ENCODE measurements at regions not wholly inside any gene's neighbourhood (a gene's known extent, or its start where the extent isn't known, plus 50 kb on each side); places are given as distances from the start of the nearest gene placed in this dataset.

DNA sequence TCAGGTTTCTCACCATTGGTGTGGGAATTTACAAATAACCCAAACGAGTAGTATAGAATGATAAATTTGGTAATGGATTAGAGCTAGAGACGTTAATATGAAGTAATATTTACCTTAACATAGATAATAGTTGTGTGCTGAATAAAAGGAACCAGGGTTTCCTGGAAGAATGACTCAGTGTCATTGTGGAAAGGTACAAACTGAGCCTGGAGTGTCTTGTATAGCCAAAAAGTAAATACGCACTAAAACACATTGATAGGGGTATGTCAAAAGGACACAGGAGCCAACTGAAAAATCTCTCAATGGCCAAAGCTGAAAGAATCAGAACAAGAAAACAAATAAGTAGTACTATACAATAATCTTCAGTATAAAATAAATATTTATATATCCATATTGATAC, 363.5 kb downstream of the SLCO4C1 start:
- DNase-seq (ENCODE audit: low spot score): no peak

DNA sequence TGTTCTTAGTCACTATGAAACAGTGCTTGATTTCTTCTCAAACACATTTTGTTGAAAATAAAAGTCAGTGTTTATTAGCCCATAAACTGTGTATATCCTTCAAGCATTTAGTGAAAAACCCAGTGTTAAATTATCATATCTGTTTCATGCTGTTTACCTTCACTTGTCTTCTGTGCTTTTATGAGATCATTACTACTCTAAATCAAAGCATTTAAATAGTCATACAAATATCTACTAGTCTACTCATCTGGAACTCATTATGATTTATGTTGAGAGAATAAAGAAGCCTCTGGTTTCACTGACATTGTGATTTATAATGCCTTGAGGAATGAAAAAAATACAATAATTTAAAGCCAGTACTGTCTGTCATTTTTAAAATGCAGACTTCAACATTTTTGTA, 366.5 kb downstream of the SLCO4C1 start:
- no peak for DNase-seq (ENCODE audit: low spot score)

DNA sequence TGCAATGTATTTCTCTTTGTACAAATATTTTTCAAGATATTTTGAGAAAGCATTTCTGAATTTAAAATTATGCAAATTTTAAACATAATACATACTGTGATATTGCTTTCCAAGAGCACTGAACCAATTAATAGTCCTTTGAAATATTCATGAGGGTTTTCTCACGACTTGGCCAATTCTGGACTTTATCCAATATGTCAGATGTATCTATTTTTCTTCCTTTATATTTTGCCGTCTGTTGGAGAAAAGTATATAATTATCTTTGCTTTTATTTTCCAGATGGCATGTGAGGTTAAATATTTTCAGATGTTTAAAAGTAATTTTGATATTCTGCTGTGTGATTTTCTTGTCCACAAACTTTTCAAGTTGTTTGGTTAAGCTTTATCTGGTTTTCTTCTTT, 378.9 kb downstream of the SLCO4C1 start:
- no peak for DNase-seq (ENCODE audit: low spot score)

DNA sequence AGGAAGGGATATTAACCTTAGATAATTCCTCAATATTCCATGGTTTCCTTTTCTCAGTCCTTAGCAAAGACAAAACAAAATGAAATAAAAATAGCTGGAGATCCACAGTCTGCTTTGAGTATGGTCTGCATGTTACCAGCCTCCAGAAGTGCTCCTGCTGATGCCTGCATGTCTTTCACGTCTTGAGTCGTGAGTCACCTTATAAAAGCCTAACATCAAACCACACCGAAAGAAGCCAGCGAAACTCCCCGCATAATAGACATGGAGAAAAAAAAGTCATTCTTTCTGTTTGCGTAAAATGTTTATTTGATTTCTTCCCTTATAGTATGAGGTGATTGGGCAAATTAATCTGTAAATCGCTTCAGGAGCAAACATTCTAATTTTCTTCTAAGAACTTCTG, 380.5 kb downstream of the SLCO4C1 start:
- no peak for DNase-seq (ENCODE audit: low spot score)

DNA sequence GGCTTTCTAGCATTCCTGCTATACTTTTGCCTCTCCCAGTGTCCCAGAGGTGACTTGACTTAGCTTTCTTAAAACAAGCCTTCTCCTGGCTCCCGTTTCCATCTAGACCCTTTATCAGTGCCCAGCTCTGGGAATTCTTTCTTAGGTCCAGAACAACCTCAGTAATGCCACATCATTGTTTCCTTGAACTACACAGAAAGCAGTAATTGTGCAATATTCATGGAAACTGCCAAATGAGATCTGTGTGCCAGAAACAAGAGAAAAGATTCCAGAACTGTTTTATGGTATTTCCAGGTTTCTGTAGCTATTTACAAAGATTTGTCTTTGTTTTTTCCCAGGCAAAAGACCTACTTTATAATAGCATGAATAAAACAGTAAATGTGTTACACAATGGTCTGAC, 391.3 kb downstream of the SLCO4C1 start:
- DNase-seq (ENCODE audit: low spot score): no peak

DNA sequence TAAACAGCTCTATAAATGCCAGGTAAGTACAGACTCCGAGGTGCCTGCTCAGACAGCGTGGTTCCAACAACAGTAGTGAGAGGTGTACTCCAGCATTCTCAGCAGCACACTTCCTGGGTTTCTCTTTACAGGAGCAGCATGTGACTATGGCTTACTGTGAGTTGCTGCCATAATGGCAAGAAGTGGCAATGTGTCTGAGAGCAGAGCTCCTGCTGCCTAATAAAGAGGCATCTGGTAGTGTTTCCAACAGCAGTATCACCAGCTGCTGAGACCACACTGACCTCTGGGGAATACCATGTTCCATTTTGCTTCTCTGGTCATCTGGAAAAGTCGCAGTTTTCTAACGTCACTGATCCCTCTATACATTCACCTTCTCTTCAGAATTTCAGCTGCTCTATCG, 398.2 kb downstream of the SLCO4C1 start:
- DNase-seq (ENCODE audit: low spot score): no peak

DNA sequence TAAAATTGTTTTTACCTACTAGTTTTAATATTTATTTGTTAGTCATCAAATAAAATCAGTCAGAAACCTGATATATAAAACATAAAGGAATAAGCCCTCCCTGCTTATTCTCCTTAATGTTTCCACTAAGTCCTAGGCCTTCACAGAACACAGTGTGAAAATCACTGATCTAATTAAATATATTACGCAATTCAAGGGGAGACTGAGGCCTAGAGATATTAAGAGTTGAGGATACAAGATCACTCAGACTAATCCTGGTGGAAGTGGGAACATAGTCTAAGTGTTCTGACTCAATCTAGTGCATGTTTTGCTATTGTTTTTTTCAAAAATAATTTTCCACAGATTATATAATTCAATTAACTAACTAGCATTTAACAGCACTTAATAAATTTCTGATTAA, 401.1 kb downstream of the SLCO4C1 start:
- DNase-seq (ENCODE audit: low spot score): no peak

DNA sequence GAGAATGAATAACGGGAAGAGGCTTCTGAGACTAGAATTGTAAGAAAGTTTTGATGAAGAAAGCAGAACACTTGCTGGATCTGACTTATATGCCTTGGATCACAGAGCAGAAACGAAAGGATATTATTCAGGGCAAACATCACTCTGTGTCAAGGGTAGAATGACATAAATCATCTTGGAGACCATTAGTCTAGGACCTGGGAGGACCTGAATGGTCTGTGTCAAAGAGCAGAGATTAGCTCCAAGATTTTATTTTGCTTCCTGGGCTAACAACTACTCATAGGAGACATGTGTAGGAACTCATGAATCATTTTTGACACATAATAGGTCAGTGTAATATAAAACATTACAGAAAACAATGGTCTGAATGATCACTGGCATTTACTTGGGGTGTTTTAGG, 417.9 kb downstream of the SLCO4C1 start:
- DNase-seq (ENCODE audit: low spot score): no peak

DNA sequence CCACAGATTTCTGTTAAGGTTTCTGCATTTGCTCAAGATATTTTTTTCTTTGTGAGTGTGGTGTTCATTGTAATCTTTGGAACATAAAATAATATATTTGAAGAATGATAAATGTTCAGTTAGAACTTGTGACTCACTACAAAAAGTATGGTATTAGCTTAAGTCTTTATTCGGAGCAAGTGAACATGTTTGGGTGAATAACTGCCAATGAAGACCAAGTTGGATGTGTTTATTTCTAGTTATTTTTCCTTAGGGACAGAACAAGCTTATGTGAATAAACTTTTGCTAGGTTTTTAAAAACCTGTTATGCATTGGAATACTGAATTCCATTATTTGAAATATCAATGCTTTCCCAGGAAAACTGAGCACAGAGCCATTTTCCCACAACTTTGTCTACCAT, 418.6 kb downstream of the SLCO4C1 start:
- DNase-seq (ENCODE audit: low spot score): no peak

DNA sequence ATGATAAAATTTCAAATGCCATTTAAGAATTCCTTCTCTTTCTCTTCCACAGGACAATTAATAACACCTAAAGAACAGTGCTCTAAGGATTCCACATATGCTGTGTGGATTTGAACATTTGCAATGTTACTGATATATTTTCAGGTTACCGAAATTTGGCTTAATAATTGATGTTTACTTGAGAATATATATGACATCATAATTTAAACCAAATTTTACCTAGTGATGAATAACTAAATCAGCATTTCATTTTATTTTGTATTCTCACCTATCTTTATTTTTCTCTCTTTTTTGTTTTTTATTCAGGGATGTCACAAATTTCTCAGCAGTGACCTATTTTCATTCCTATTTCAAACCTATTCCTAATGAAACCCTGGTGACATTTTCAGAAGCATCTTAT, 429.6 kb downstream of the SLCO4C1 start:
- no peak for DNase-seq (ENCODE audit: low spot score)

DNA sequence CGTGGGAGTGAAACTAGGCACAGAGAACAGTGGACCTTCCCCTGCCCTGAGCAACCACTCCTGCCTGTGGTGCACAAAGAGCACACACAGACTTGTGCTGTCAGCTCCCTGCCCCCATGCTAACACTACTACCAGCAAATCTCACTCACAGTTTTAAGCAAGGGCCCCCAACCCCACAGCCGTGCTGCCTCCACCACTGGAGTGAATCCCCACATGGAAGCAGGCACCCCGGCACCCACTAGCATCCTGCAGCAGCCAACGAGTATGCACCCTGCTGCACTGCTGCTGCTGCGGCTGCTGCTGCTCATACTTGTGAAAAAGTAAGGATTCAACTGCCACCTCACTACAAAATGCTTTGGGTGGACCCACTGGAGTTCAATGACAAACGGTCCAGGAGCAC, 435.5 kb downstream of the SLCO4C1 start:
- DNase-seq (ENCODE audit: low spot score): no peak

DNA sequence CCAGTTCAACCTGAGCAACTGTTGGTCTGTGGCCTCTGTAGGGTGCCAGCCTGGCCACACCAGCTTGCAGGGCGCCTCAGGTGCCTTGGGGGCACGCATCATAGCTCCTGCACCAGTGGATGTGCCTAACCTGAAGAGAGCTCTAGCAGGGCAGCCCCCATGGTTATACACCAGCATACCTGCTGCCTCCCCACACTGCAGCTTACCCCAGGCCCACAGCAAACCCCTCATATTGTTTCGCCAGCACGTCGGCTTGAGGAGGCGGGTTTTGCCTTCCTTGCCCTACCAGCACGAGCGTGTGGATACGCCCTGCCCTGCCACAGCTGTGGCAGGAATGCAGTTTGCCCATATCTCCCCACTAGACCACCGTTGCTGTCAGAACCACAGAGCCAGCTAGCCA, 435.9 kb downstream of the SLCO4C1 start:
- DNase-seq (ENCODE audit: low spot score): no peak

DNA sequence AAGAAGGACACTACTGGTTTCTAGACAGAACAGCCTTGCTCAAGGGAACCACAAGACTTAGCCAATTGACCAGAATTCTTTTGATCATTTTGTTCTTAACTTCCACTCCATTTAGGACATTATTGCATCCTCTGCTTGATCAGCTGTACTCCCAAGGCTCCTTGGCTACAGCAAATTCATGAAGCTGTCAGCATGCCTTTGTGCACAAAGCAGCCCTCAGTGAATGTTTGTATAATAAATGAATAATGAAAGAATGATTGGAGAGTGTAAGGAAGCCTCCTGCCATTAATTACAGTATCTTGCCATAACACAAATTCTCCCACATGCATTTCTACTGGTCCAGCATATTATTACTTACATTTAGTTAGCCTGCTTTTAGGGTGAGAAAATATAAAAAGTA, 449.6 kb downstream of the SLCO4C1 start:
- DNase-seq (ENCODE audit: low spot score): no peak

DNA sequence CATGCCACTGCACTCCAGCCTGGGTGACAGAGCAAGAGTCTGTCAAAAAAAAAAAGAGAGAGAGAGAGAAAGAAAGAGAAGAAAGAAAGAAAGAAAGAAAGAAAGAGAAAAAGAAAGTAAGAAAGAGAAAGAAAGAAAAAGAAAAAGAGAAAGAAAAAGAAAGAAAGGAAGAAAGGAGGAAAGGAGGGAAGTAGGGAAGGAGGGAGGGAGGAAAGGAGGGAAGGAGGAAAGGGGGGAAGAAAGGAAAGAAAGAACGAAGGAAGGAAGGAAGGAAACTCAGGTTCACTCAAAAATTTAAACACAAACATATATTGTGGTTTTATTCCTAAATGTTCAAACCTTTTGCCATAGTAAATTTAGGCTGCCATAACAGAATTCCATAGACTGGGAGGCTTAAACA, 453.0 kb downstream of the SLCO4C1 start:
- DNase-seq (ENCODE audit: low spot score): no peak

DNA sequence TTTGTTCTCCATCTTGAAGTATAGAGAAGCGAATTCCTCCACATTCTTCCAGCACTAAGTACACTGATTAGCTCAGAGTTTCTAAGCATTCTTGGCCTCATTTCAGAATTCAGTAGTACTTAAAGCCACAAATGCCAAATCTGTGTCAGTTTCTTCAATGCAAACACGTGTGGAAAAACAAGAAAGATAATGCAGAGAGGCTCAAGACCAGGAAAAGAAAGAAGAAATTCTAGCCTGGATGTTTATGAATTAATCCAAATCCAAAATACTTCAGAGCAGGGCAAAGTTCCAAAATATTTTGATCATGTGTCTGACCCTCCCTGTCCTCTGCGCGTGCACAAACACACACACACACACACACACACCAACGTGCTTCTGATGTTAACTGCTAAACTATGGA, 457.6 kb downstream of the SLCO4C1 start:
- no peak for DNase-seq (ENCODE audit: low spot score)

DNA sequence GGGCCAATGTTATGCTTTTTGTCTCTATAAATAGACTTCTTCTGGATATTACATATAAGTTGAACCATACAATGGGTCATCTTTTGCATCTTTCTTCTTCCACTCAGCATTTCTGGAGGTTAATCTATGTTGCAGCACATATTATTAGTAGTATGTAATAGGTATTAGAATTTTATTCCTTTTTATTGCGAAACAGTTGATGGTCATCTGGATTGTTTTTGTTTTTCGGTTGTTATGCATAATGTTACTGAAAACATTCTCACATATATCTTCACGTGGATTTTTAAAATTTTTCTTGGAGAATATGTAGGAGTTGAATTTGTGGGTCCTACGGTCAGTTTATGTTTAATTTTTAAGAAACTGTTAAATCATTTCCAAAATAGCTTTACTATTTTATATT, 466.8 kb downstream of the SLCO4C1 start:
- no peak for DNase-seq (ENCODE audit: low spot score)

DNA sequence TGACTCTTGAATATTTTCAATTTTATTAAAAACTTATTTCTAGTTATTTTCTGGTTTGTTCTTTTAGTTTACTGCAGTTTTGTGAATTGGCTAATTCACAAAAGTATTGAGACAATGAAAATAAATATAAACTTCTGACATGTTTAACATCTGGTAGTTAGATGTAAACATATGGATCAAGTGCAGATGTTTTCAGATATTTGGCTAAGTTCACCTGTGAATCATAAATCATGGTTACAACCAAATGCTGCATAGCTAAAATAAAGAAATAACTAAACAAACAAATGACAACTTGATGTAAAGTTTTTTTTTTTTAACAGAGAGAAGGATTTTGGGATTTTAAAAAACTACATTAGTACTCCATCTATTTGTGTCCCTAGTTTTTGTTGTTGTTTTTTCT, 484.6 kb downstream of the SLCO4C1 start:
- no peak for DNase-seq (ENCODE audit: low spot score)

DNA sequence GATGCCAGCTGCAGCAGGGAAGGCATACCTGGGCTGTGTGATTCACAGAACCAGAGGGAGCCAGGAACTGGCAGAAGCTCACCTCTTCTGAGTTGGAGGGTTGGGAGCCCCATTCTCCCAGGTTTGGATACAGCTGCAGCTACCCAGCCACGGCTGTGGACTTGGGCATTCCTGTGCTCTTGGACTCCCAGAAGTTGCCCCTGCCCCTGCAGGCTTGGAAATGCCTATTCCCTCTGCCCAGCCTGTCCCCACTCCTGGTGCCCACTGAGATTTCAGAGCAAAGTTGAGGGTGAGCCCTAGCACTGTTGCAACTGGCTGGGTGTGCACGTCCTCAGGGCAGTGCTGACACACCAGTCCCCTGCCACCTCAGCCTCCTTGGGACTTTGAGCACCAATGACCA, 489.7 kb downstream of the SLCO4C1 start:
- no peak for DNase-seq (ENCODE audit: low spot score)

DNA sequence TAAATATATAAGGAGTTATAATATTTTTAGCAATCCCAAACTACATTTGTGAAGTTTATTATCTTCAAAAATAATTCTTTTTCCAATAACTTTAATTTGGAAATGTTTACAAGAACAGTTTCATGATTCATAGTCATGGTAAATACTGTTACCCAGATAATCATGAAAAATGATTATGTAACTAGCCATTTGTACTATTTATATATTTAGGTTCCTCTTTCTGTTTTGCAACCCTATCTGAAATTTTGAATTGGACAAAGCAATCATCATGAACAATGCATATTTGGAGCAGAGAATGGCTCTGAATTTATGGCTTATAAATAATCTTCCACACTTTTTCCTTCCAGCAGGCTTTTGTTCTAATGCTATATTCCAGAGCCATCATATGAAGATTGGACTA, 499.7 kb downstream of the SLCO4C1 start:
- DNase-seq (ENCODE audit: low spot score): no peak

DNA sequence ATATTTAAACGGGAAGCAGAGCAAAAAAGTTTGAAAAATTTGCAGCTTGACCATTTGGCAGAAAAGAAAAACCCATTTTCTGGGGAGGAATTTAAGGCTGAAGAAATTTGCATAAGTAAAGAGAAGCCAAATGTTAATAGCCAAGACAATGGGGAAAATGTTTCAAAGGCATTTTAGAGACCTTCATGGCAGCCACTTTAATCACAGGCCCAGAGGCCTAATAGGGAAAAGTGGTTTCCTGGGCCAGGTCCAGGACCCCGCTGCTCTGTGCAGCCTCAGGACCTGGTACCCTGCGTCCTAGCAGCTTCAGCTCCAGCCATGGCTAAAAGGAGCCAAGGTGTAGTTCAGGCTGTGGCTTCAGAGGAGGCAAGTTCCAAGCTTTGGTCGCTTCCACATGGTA, 507.3 kb downstream of the SLCO4C1 start:
- no peak for DNase-seq (ENCODE audit: low spot score)

DNA sequence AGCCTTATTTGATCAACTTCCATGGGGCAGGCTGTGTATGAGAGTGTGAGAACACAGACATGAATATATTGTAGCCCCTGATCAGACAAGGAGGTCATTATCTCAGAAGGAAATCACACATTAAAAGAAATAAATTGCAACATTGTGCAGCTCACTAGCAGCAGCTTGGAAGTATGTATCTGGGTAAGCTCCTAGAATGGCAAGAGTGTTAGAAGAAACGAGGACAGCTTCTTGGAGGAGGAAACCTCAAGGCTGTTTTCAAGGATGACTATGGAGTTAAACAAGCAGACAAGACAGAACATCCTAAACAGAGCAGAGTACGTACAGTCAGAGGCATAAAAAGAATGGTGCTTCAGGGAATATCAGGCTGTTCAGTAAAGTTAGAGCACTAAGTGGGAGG, 511.0 kb downstream of the SLCO4C1 start:
- no peak for DNase-seq (ENCODE audit: low spot score)

DNA sequence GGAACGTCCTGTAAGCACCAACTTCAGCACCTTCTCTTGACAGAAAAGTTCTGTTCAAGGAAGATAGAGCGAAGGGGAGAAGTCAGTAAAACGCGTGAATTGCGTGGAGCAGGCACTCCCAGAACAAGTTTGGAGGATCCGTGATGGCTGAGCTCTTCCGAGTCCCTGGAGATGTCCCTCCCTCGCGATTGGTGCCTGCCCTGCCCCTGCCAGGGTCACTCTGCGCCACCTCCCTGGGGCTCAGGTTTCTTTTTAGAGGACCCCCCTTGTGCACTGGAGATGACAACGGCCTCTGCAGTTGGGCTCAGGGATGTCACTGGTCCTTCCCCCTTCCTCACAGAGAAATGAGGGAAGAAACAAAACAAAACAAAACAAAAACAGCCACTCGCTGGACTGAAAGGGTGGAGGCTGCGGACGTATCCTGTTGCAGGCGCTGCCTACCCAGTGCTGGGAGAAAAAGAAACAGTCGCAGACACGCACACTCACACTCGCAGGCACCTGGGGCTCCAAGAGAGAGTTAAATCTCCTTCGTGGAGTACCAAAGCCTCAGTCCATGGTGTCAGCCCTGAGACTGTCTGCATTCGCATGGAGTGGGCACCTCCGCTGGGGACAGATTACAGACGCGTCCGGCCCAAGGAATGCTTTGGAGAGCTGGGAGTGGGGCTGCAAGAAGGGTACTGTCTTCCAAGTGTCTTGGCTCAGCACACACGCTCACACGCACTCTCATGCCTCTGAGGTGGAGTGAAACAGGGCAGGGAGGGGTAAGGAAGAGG, 512.7 kb downstream of the SLCO4C1 start:
- no peak for DNase-seq (ENCODE audit: low spot score)

DNA sequence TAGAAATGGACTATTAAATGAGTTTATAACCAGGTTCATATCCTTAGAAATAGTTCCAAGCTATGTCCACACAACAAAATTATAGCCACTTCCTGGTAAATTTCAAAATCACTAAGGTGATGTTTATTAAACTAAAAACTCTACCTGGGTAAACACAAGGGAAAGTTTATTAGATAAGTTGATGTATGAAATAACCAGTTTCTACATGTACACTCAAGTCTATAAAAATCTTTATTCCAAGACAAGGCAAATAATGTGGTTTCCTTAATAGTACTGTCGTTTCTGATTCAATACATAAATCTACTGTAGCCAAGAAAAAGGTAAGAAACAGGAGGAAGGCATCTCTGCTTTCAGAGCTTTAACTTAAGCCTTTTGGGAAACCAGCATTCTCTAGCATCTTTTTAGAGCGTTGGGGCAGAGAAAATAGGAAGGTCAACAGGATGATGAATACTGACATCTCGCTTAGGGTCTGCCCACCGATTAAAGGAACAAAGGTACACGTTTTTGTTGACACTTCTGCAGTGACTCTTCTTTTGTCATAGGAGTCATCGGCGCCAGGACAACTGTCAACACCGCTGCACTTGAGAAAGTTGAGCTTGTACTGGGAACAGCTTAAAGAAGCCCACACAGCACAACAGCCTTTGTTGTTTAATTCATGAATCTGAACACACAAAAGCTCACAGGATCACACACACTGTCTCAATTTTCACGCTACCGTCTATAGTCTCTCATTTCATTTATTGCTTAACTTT, 513.6 kb downstream of the SLCO4C1 start:
- no peak for DNase-seq (ENCODE audit: low spot score)

DNA sequence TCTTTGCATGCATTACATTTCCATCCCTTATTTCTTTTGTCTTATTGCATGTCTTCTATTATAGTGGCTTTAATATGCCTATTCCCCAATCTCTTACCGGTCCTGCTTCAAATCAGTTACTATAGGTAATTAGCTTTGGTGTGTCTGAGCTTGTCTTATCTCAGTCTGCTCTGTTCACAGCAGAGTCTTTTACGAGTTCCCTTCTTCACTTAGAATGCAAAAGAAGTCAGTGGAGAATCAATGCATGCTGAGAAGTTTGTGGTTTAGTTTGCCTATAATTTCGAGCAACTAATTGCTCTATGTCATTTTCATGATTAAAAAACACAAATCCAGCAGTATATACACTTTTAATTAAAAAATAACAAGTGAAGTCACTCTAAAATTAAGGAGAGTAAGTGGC, 545.0 kb downstream of the SLCO4C1 start:
- no peak for DNase-seq (ENCODE audit: low spot score)
